Gastroesophageal sphincter (tissue), 3 donors: ENCODE measurements at regions not wholly inside any gene's neighbourhood (a gene's known extent, or its start where the extent isn't known, plus 50 kb on each side); places are given as distances from the start of the nearest gene placed in this dataset.

Source experiments
- POLR2AphosphoS5 ChIP-seq: sonication (generic); formaldehyde crosslinking; IDR thresholded peaks from one replicate; pipeline ENCODE4 v1.6.1; 2017; ENCODE audit warnings: antibody characterized with exemption
- TF ChIP-seq, protein P1 (sequence below), 4 experiments: fragments of 200-600 bp in 2 of 4; fragments of 450-650 bp in 2 of 4; sonication (generic) in 1 of 4; IDR thresholded peaks; one replicate each; pipeline ENCODE4 v1.5.1; 2017 to 2019; ENCODE audit warnings: antibody characterized with exemption in 4 of 4, mild to moderate bottlenecking in 2 of 4, moderate library complexity in 2 of 4

DNA sequence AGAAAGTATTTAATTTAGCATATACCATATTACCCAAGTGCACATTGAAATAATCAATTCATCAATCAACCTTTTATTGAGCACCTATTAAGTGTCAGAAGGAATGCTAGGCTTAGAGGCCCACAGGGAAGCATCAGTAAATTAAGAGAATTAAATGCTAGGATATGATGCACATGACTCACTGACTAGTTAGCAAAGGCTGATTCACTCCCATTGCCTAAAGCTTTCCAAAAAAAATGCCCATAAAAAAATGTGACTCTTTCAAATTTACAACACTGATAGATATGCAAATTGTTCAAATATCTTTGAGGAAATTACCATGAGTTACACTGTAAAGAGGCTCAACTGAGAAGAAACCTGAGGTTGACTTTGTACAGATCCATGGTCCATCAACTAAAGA is 883.3 kb downstream of the CDH11 start:
- TF ChIP-seq, protein P1, sequence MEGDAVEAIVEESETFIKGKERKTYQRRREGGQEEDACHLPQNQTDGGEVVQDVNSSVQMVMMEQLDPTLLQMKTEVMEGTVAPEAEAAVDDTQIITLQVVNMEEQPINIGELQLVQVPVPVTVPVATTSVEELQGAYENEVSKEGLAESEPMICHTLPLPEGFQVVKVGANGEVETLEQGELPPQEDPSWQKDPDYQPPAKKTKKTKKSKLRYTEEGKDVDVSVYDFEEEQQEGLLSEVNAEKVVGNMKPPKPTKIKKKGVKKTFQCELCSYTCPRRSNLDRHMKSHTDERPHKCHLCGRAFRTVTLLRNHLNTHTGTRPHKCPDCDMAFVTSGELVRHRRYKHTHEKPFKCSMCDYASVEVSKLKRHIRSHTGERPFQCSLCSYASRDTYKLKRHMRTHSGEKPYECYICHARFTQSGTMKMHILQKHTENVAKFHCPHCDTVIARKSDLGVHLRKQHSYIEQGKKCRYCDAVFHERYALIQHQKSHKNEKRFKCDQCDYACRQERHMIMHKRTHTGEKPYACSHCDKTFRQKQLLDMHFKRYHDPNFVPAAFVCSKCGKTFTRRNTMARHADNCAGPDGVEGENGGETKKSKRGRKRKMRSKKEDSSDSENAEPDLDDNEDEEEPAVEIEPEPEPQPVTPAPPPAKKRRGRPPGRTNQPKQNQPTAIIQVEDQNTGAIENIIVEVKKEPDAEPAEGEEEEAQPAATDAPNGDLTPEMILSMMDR (IDR thresholded peaks at IDR 0.05) = no peak
- TF ChIP-seq POLR2AphosphoS5 = no peak
